KOPT-K1 (cell line): ENCODE measurements at regions not wholly inside any gene's neighbourhood (a gene's known extent, or its start where the extent isn't known, plus 50 kb on each side); places are given as distances from the start of the nearest gene placed in this dataset.

Experiments used
- H3K27ac ChIP-seq: fragments of 200-600 bp; sonication (generic); 2 replicates; pipeline ENCODE4 v1.5.1; 2016; ENCODE audit warnings: antibody characterized with exemption, mild to moderate bottlenecking, low read depth, low read length; ENCODE audit not compliant: poor library complexity, severe bottlenecking
- H3K36me3 ChIP-seq: fragments of 200-600 bp; sonication (generic); 2 replicates; pipeline ENCODE4 v1.5.1; 2017; ENCODE audit warnings: antibody characterized with exemption, mild to moderate bottlenecking, low read length, moderate library complexity; ENCODE audit not compliant: insufficient read depth
- H3K9me3 ChIP-seq: fragments of 200-600 bp; sonication (generic); 2 replicates; pipeline ENCODE4 v1.5.1; 2017; ENCODE audit warnings: antibody characterized with exemption, low read length, mild to moderate bottlenecking; ENCODE audit not compliant: insufficient read depth, poor library complexity, severe bottlenecking

GRCh38 chr3:77906102-77906709 lies 866.3 kb downstream of the ROBO2 start:
- Histone ChIP-seq H3K9me3 (no peaks in the 10 kb centered on the region), H3K27ac (no peak overlapping the region), H3K36me3 (no peaks in the 10 kb centered on the region)

- Histone ChIP-seq H3K27ac (no peak overlapping the region), H3K36me3 (no peaks in the 10 kb centered on the region), H3K9me3 (no peaks in the 10 kb centered on the region)
Measured at GRCh38 chr3:77913524-77914174, 873.8 kb downstream of the ROBO2 start.

- Histone ChIP-seq H3K27ac (no peak overlapping the region), H3K9me3 (no peaks in the 10 kb centered on the region), H3K36me3 (no peaks in the 10 kb centered on the region)
Measured at GRCh38 chr3:77915336-77915735, 875.4 kb downstream of the ROBO2 start.

GRCh38 chr3:77917225-77917624 lies 877.3 kb downstream of the ROBO2 start:
- Histone ChIP-seq H3K27ac (no peak overlapping the region), H3K9me3 (peaks cover 10% of the 10 kb centered on the region), H3K36me3 (no peaks in the 10 kb centered on the region)

- no peak overlapping the region for H3K27ac ChIP-seq
- H3K36me3 ChIP-seq = no peaks in the 10 kb centered on the region
- H3K9me3 ChIP-seq = peaks cover 10% of the 10 kb centered on the region
Measured at GRCh38 chr3:77919244-77919643, 879.3 kb downstream of the ROBO2 start.

- Histone ChIP-seq H3K36me3 (no peaks in the 10 kb centered on the region), H3K9me3 (no peaks in the 10 kb centered on the region), H3K27ac (no peak overlapping the region)
Measured at GRCh38 chr3:77931255-77932009, 891.5 kb downstream of the ROBO2 start.

- H3K9me3 ChIP-seq = no peaks in the 10 kb centered on the region
- no peaks in the 10 kb centered on the region for H3K36me3 ChIP-seq
- H3K27ac ChIP-seq = no peak overlapping the region
Measured at GRCh38 chr3:77932926-77933325, 893.0 kb downstream of the ROBO2 start.

GRCh38 chr3:77933926-77934325 lies 894.0 kb downstream of the ROBO2 start:
- H3K27ac ChIP-seq = no peak overlapping the region
- H3K36me3 ChIP-seq = no peaks in the 10 kb centered on the region

GRCh38 chr3:77935418-77935817 lies 895.5 kb downstream of the ROBO2 start:
- Histone ChIP-seq H3K9me3 (no peaks in the 10 kb centered on the region), H3K27ac (no peak overlapping the region), H3K36me3 (no peaks in the 10 kb centered on the region)

More at GRCh38 chr3:77933926-77934325, 894.0 kb downstream of the ROBO2 start:
- H3K9me3 ChIP-seq = no peaks in the 10 kb centered on the region

GRCh38 chr3:77939726-77940125 lies 899.8 kb downstream of the ROBO2 start:
- Histone ChIP-seq H3K36me3 (no peaks in the 10 kb centered on the region), H3K27ac (no peak overlapping the region), H3K9me3 (no peaks in the 10 kb centered on the region)

- no peaks in the 10 kb centered on the region for H3K9me3 ChIP-seq
- no peaks in the 10 kb centered on the region for H3K36me3 ChIP-seq
Measured at GRCh38 chr3:77943598-77943997, 903.7 kb downstream of the ROBO2 start.

GRCh38 chr3:77945320-77945719 lies 905.4 kb downstream of the ROBO2 start:
- Histone ChIP-seq H3K27ac (no peak overlapping the region), H3K9me3 (no peaks in the 10 kb centered on the region), H3K36me3 (no peaks in the 10 kb centered on the region)

More at GRCh38 chr3:77943598-77943997, 903.7 kb downstream of the ROBO2 start:
- no peak overlapping the region for H3K27ac ChIP-seq

GRCh38 chr3:77947671-77948070 lies 907.8 kb downstream of the ROBO2 start:
- Histone ChIP-seq H3K27ac (no peak overlapping the region), H3K36me3 (no peaks in the 10 kb centered on the region), H3K9me3 (no peaks in the 10 kb centered on the region)

GRCh38 chr3:77967621-77968020 lies 927.7 kb downstream of the ROBO2 start:
- H3K36me3 ChIP-seq = no peaks in the 10 kb centered on the region
- H3K27ac ChIP-seq = no peak overlapping the region
- H3K9me3 ChIP-seq = no peaks in the 10 kb centered on the region

GRCh38 chr3:77976079-77976478 lies 936.2 kb downstream of the ROBO2 start:
- Histone ChIP-seq H3K9me3 (no peaks in the 10 kb centered on the region), H3K27ac (no peak overlapping the region), H3K36me3 (no peaks in the 10 kb centered on the region)
